ENCODE measurements at regions not wholly inside any gene's neighbourhood (a gene's known extent, or its start where the extent isn't known, plus 50 kb on each side); places are given as distances from the start of the nearest gene placed in this dataset.

DNA sequence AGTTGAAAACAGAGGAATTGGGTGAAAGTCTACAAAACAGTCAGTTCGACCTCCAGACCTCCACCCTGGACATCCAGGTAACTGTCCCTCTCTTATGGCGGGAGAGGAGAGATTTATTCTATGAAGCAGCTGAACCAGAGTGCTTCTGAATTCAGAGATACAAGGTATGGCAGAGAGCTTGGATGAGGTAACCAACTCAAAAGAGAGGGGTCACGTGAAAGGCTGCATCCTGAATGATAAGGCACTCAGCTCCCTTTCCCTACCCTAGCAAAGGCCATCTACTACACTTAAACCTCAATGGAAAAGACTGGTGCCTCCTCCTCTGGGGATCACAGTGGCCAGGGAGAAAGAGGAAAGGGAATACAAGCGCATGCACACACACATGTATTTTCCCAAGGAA lies 88.4 kb upstream of the KCNA3 start:
- no peak for FAIRE-seq

GRCh38 chr1:110760321-110760720 lies 85.6 kb upstream of the KCNA3 start:
- FAIRE-seq, result no peak

GRCh38 chr1:110756506-110756905 lies 81.8 kb upstream of the KCNA3 start:
- no peak for FAIRE-seq

GRCh38 chr1:110752941-110753725 lies 78.4 kb upstream of the KCNA3 start:
- no peak for FAIRE-seq

GRCh38 chr1:110750562-110750961 lies 75.8 kb upstream of the KCNA3 start:
- FAIRE-seq, result no peak

GRCh38 chr1:110749960-110750359 lies 75.2 kb upstream of the KCNA3 start:
- FAIRE-seq, result no peak

DNA sequence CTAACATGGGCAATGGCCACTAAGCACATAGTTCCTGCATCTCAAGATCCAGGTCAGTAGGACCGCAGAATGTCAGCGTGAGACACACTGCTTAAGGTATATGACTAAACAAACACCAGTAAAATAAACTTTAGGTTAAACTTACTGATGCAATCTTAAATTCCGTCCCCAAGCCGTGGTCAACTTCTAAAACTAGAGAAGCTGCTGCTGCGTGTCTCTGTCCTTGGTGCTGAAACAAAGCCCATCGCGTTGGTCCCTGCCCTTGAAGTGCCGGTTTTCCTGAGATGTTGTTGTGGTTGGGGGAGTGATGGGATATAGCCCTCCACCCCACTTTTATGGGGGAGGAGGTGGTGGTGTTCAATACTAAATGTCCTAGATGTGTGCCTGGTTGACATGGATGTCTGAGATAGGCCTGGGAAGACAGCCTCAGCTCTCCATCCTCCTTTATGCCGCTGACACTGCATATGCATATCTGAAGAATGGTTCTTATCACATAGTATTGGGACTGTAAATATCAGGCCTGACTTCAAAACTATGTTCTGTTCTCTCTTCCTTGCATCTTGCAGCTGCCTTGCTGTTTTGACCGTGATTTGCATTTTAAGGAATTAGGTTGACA lies 72.0 kb upstream of the KCNA3 start:
- FAIRE-seq, result no peak

DNA sequence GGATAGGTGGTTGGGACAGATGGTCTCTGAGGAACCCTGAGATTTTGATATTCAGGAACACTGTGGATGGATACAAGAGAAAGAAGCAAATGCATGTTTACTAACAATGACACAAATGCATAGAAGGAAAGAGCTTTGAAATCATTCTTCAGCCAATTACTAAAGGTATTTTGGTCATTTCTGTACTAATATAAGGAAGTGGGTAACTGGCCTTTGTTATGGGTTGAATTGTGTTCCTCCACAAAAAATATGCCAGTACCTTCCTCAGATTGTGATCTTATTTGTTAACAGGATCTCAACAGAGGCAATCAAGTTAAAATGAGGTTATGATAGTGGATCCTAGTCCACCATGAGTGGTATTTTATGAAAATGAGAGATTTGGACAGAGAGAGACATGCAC lies 68.7 kb upstream of the KCNA3 start:
- no peak for FAIRE-seq

DNA sequence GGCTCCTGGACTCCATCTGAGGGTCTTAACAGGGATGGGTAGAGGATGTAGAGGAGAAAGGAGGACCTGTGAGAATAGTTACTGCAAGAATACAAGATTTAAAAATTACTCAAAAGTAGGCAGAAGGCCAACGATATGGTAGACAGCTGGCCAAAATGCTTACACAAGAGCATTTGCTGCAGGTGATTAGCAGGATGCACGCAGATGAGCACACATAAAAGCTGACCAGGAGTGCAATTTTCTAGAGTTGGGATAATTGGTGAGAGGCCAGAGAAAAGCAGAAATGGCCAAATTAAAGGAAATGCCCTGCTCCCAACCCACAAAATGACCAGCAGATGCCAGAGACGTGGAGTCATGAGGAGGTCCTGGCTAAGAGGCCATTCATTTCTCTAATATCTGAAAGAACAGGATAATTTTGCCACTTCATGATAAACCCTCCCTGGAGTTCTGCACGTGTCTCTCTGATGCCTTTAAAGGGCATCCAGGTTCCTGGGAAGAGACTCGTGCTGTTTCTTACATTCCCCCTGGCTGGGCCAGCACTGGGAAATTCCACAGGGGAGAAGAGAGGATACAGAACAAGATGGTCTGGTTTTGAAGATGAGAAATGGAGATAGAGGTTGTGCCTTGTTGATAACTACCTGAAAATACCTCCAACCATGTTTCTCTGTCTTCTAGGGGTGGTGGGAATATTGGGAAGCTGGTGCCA lies 62.3 kb upstream of the KCNA3 start:
- no peak for FAIRE-seq

DNA sequence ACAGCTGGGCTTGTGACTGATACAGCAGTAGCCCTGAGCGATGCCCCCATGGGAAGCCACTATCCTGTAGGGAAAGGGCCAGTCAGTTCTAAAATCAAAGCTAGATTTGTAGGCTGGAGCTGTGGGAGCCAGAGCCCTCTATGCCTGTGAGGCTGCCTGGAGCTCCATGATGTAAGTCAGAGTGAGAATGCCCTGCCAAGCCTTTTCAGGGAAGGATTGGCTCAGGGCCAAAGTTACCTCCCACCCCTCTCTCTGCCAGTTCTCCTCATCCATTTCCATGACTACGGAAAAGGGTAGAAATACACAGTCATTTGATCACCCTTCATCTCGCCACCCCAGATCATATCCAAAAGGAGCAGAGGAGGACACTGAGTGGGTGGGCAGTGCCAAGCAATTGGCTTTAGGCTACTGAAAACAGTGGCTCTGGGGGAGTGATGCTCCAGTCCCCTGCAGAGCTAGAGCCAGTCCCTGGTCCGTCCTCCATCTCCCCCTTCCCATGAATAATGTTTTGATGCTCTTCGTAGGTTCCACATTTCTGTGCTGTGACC lies 59.5 kb upstream of the KCNA3 start:
- no peak for FAIRE-seq

DNA sequence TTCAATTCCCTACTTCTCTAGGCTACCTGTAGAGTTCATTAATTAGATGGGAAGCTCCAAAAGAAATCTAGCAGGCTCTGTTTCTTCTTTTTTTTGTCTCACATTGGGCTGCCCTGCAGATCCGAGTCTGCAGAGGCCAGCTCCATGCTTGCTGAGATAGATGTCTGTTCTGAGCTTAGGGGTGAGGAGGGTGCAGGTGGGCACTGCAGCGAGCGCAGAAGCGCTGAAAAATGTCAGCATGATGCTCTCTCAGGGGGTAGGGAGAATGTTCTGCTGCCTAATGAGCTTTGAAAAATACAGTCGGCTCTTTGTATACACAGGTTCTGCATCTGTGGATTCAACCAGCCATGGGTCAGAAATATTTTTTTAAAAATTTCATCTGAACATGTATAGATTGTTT lies 56.8 kb upstream of the KCNA3 start:
- FAIRE-seq, result no peak

- FAIRE-seq, result no peak
Measured at GRCh38 chr1:110728388-110729001, 53.8 kb upstream of the KCNA3 start.

DNA sequence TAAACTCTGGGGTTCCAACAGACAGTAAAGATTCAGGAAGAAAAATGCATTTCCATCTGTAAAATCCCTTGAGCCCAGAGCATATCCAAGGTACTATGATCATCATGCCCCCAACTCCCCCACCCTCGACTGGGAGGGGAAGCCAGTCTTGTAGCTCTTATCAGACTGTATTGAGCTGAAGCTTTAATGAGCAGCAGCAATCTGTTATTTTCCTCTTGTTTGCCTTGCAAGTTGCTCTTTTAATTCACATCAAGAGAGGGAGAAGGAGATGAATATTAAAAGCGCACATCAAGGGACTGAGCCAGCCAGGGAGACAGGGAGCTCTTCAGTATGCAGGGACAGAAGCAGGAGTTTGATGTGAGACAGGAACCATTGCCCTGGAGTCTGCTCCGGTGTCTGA lies 52.5 kb upstream of the KCNA3 start:
- no peak for FAIRE-seq

GRCh38 chr1:110726755-110727154 lies 52.0 kb upstream of the KCNA3 start:
- FAIRE-seq, result no peak

Measured in A204.1 (cell line).